GM21447 (cell line): ENCODE measurements at regions not wholly inside any gene's neighbourhood (a gene's known extent, or its start where the extent isn't known, plus 50 kb on each side); places are given as distances from the start of the nearest gene placed in this dataset.

ENCODE experiments used
- ATAC-seq: cut with Tn5 transposase; IDR thresholded peaks from one replicate; pipeline ENCODE4 v1.9.1; 2021; ENCODE audit not compliant: unreplicated experiment

GRCh38 chr17:55829995-55830612 lies 79.3 kb downstream of the PCTP start:
- ATAC-seq: no peak

GRCh38 chr17:55830699-55831471 lies 80.0 kb downstream of the PCTP start:
- no peak for ATAC-seq

GRCh38 chr17:55833306-55833705 lies 82.5 kb downstream of the PCTP start:
- ATAC-seq: no peak

GRCh38 chr17:55842405-55843158 lies 91.7 kb downstream of the PCTP start:
- ATAC-seq: no peak

- ATAC-seq: no peak
Observed at GRCh38 chr17:55843785-55844184, 92.9 kb downstream of the PCTP start.

- ATAC-seq: no peak
Observed at GRCh38 chr17:55845385-55845784, 94.5 kb downstream of the PCTP start.

GRCh38 chr17:55846745-55847144 lies 95.9 kb downstream of the PCTP start:
- ATAC-seq: no peak

GRCh38 chr17:55852734-55853133 lies 101.9 kb downstream of the PCTP start:
- ATAC-seq: no peak

- no peak for ATAC-seq
Observed at GRCh38 chr17:55859301-55859795, 108.5 kb downstream of the PCTP start.

GRCh38 chr17:55865072-55865762 lies 114.4 kb downstream of the PCTP start:
- ATAC-seq: no peak

GRCh38 chr17:55870044-55870443 lies 119.2 kb downstream of the PCTP start:
- ATAC-seq: no peak

GRCh38 chr17:55872374-55872773 lies 121.5 kb downstream of the PCTP start:
- no peak for ATAC-seq

GRCh38 chr17:55873017-55873758 lies 122.3 kb downstream of the PCTP start:
- no peak for ATAC-seq

GRCh38 chr17:55883149-55883548 lies 132.3 kb downstream of the PCTP start:
- ATAC-seq: no peak

- ATAC-seq: no peak
Observed at GRCh38 chr17:55887531-55887930, 136.7 kb downstream of the PCTP start.

GRCh38 chr17:55889271-55889670 lies 138.4 kb downstream of the PCTP start:
- no peak for ATAC-seq

- ATAC-seq: no peak
Observed at GRCh38 chr17:55895112-55895759, 144.4 kb downstream of the PCTP start.

- no peak for ATAC-seq
Observed at GRCh38 chr17:55897301-55897700, 146.4 kb downstream of the PCTP start.

- ATAC-seq: no peak
Observed at GRCh38 chr17:55898195-55898594, 147.3 kb downstream of the PCTP start.

- ATAC-seq: no peak
Observed at GRCh38 chr17:55900188-55900587, 149.3 kb downstream of the PCTP start.
